Loucy (cell line): ENCODE measurements at regions not wholly inside any gene's neighbourhood (a gene's known extent, or its start where the extent isn't known, plus 50 kb on each side); places are given as distances from the start of the nearest gene placed in this dataset.

ENCODE experiments used
- EZH2phosphoT487 ChIP-seq: fragments of 200-600 bp; IDR thresholded peaks from 2 replicates; pipeline ENCODE4 v1.6.1; 2018; ENCODE audit warnings: antibody characterized with exemption, mild to moderate bottlenecking, moderate library complexity, borderline replicate concordance
- TF ChIP-seq, protein P1 (sequence below): fragments of 200-600 bp; sonication (generic); conservative IDR thresholded peaks from 2 replicates; pipeline ENCODE4 v1.5.1; 2014; ENCODE audit warnings: mild to moderate bottlenecking, antibody characterized with exemption, low read length

DNA sequence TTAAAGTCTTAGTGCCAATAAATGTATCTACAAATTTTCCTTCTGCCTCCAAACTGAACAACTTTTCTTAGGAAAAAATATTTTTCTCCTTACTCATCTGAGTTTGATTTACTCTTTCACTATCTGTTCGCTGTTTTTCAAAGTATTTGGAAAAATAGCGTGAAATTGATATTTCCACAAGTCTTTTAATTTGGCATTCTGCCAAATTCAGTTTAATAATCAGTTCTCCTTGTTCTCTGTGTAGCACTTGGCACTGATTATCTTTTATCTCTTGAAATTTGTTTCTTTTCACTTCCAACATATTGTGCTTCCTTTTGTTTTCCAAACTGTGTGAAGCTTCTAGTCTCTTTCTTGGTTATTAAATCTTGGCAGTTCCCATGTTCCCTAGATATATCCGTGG lies 559.8 kb downstream of the RPL10L start:
- no peak for TF ChIP-seq EZH2phosphoT487
- TF ChIP-seq, protein P1, sequence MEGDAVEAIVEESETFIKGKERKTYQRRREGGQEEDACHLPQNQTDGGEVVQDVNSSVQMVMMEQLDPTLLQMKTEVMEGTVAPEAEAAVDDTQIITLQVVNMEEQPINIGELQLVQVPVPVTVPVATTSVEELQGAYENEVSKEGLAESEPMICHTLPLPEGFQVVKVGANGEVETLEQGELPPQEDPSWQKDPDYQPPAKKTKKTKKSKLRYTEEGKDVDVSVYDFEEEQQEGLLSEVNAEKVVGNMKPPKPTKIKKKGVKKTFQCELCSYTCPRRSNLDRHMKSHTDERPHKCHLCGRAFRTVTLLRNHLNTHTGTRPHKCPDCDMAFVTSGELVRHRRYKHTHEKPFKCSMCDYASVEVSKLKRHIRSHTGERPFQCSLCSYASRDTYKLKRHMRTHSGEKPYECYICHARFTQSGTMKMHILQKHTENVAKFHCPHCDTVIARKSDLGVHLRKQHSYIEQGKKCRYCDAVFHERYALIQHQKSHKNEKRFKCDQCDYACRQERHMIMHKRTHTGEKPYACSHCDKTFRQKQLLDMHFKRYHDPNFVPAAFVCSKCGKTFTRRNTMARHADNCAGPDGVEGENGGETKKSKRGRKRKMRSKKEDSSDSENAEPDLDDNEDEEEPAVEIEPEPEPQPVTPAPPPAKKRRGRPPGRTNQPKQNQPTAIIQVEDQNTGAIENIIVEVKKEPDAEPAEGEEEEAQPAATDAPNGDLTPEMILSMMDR: no peak
